HepG2 (cell line): ENCODE measurements at regions not wholly inside any gene's neighbourhood (a gene's known extent, or its start where the extent isn't known, plus 50 kb on each side); places are given as distances from the start of the nearest gene placed in this dataset.
A peak's percentile ranks its signal among the peaks of the same experiment; 100 is the strongest.

Source experiments
- ATAC-seq: fragments of 200-7000 bp; cut with Tn5 transposase; 3 replicates; pipeline ENCODE4 v1.9.1; 2020; ENCODE audit warnings: mild to moderate bottlenecking, moderate library complexity
- BruUV-seq: library from RNA; stranded (reverse); fragments of 400-500 nt; replicated peaks from 2 replicates; lab custom pipeline; 2021; lab: Mats Ljungman, UMichigan
- CTCF ChIA-PET: fragments of 300-600 bp; formaldehyde crosslinking; extraction: SDS; loops from one replicate; lab custom pipeline; 2021; ENCODE audit warnings: low total read pairs, inconsistent platforms, low intra/inter-chr PET ratio; lab: Yijun Ruan, JAX
- POLR2A ChIA-PET: fragments of 350-600 bp; sonication (Branson Sonifier 250); formaldehyde crosslinking; loops from one replicate; lab custom pipeline; 2020; ENCODE audit warnings: antibody characterized with exemption, inconsistent platforms; lab: Yijun Ruan, JAX
- DNase-seq: peaks from one replicate; pipeline ENCODE4 v3.0.0-alpha.2; 2015; ENCODE audit warnings: low spot score
- FAIRE-seq: peaks from 3 replicates; lab custom pipeline; 2011; peaks lifted over from hg19 to GRCh38; lab: Jason Lieb, UNC
- H2AFZ ChIP-seq: one replicate; pipeline ENCODE4 v1.6.1; 2011; ENCODE audit warnings: low read length, inconsistent platforms
- H3K27ac ChIP-seq: fragments of 300-600 bp; 3 replicates; pipeline ENCODE4 v1.8.0; 2011; ENCODE audit warnings: mixed run types, mild to moderate bottlenecking, mixed read lengths, low read length, inconsistent platforms; ENCODE audit not compliant: insufficient read depth; ENCODE audit errors: extremely low read length
- H3K27me3 ChIP-seq, 2 experiments: fragments of 200-600 bp in 1 of 2; 2 replicates in 1 of 2; 3 replicates in 1 of 2; pipeline versions ENCODE4 v1.6.0 to v1.8.0; 2011; ENCODE audit warnings: low read length in 2 of 2, mild to moderate bottlenecking in 2 of 2, moderate library complexity in 2 of 2, inconsistent platforms in 1 of 2; ENCODE audit not compliant: insufficient read depth in 2 of 2, control insufficient read depth in 1 of 2
- H3K36me3 ChIP-seq, 2 experiments: fragments of 200-600 bp in 1 of 2; replicated peaks in 1 of 2; 2 replicates in 1 of 2; 3 replicates in 1 of 2; pipeline versions ENCODE4 v1.5.1 to v1.8.0; 2011; ENCODE audit warnings: low read length in 2 of 2, inconsistent platforms in 1 of 2; ENCODE audit not compliant: insufficient read depth in 2 of 2, control insufficient read depth in 1 of 2
- H3K4me1 ChIP-seq: 2 replicates; pipeline ENCODE4 v1.5.1; 2012; ENCODE audit warnings: low read length, inconsistent platforms; ENCODE audit not compliant: insufficient read depth
- H3K4me2 ChIP-seq: 2 replicates; pipeline ENCODE4 v1.6.0; 2011; ENCODE audit warnings: low read depth, low read length, inconsistent platforms
- H3K4me3 ChIP-seq, 3 experiments: fragments of 200-600 bp in 1 of 3; sonication (generic), shearing (Covaris generic) in 1 of 3; replicated peaks in 1 of 3; 2 replicates each; pipeline ENCODE4 v1.5.1; 2011 to 2016; ENCODE audit warnings: low read length in 3 of 3, inconsistent platforms in 2 of 3, low read depth in 2 of 3, mild to moderate bottlenecking in 2 of 3, control low read depth in 1 of 3, mixed read lengths in 1 of 3; ENCODE audit not compliant: insufficient read depth in 1 of 3
- H3K79me2 ChIP-seq: one replicate; pipeline ENCODE4 v1.6.1; 2011; ENCODE audit warnings: low read length, inconsistent platforms; ENCODE audit not compliant: insufficient read depth
- H3K9ac ChIP-seq: 2 replicates; pipeline ENCODE4 v1.6.0; 2011; ENCODE audit warnings: mild to moderate bottlenecking, low read depth, low read length, inconsistent platforms; ENCODE audit not compliant: insufficient read depth
- H3K9me3 ChIP-seq: 2 replicates; pipeline ENCODE4 v1.5.1; 2012; ENCODE audit warnings: mild to moderate bottlenecking, low read length
- H4K20me1 ChIP-seq: 2 replicates; pipeline ENCODE4 v1.6.0; 2011; ENCODE audit warnings: inconsistent platforms, mild to moderate bottlenecking, low read length, moderate library complexity; ENCODE audit not compliant: insufficient read depth
- AGO1 ChIP-seq: fragments of 200-400 bp; formaldehyde crosslinking; IDR thresholded peaks from 2 replicates; pipeline ENCODE4 v1.6.1; 2017; ENCODE audit warnings: mild to moderate bottlenecking, low read depth, low read length, moderate library complexity; ENCODE audit not compliant: poor library complexity, severe bottlenecking
- HNRNPL ChIP-seq: fragments of 200-400 bp; formaldehyde crosslinking; IDR thresholded peaks from 2 replicates; pipeline ENCODE4 v1.6.1; 2017; ENCODE audit warnings: mild to moderate bottlenecking, low read depth, low read length
- HNRNPLL ChIP-seq: fragments of 200-400 bp; formaldehyde crosslinking; IDR thresholded peaks from 2 replicates; pipeline ENCODE4 v1.6.1; 2017; ENCODE audit warnings: mild to moderate bottlenecking, low read depth, low read length; ENCODE audit not compliant: poor library complexity, severe bottlenecking
- MED1 ChIP-seq: sonication (generic); formaldehyde crosslinking; IDR thresholded peaks from 2 replicates; pipeline ENCODE4 v1.4.0; 2020; ENCODE audit warnings: missing genetic modification reagents
- NRL ChIP-seq: sonication (generic); formaldehyde crosslinking; IDR thresholded peaks from 2 replicates; pipeline ENCODE4 v1.5.0; 2020; ENCODE audit warnings: missing genetic modification reagents, mild to moderate bottlenecking, moderate library complexity, borderline replicate concordance
- ZBTB38 ChIP-seq: sonication (generic); formaldehyde crosslinking; IDR thresholded peaks from 2 replicates; pipeline ENCODE4 v1.5.1; 2020; ENCODE audit warnings: mild to moderate bottlenecking, missing genetic modification reagents
- ZNF263 ChIP-seq: sonication (generic); formaldehyde crosslinking; IDR thresholded peaks from 2 replicates; pipeline ENCODE4 v1.4.0; 2020; ENCODE audit warnings: missing genetic modification reagents
- WGBS: methylation state at CpG from one replicate; pipeline ENCODE4 v1.1.6; 2017; ENCODE audit warnings: low lambda C conversion rate; 5-methylcytosine and 5-hydroxymethylcytosine counted together
- in situ Hi-C: cut with HindIII; loops from 2 replicates; pipeline ENCODE4 v1.10.0; 2017; ENCODE audit warnings: low pct_unique_long_range_greater_than_20kb; ENCODE audit not compliant: extremely low pct_ligation_motif_present
- intact Hi-C: fragments of 100-400 bp; cut with micrococcal nuclease; formaldehyde crosslinking; loops from one replicate; pipeline ENCODE4 v1.10.0; 2022; ENCODE audit not compliant: unreplicated experiment
- TF ChIP-seq, protein P1 (sequence below): sonication (generic); formaldehyde crosslinking; IDR thresholded peaks from 2 replicates; pipeline ENCODE4; 2020; ENCODE audit warnings: missing genetic modification reagents, mild to moderate bottlenecking, borderline replicate concordance

DNA sequence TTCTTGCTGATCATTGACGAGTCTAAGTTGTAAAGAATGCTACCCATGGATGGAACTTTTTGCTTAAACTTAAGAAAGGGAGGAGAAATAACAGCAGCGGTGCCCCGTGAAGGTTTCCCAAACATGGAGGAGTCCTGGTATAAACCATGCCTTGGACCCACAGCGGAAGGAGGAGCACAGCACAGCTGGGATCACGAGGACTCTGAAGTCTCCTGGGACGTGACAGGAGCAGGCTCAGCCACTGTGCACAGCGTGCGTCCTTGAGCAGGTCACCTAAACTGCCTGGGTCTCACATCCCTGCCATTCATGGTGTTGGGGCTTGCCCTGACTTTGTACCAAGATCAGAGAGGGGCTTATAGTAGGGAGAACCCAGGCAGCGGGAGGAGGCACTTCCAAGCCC is 56.1 kb upstream of the UNC93A start:
- no peaks in the 10 kb centered on the region for H3K9me3 ChIP-seq
- H4K20me1 ChIP-seq, result no peaks in the 10 kb centered on the region
- no TSS peak for BruUV-seq
- H3K36me3 ChIP-seq, result no peaks in the 10 kb centered on the region
- no peak for DNase-seq
- H3K79me2 ChIP-seq, result no peaks in the 10 kb centered on the region
- in situ Hi-C loops, result loop anchor here (5.0 kb wide), 1 partner anchor 37 kb away; no protein-coding TSS in a partner anchor
- intact Hi-C loops, result no loop called here
- ChIA-PET CTCF (no interaction called here), POLR2A (no interaction called here)
- H3K4me3 ChIP-seq, result no peak overlapping the region
- TF ChIP-seq, protein P1, sequence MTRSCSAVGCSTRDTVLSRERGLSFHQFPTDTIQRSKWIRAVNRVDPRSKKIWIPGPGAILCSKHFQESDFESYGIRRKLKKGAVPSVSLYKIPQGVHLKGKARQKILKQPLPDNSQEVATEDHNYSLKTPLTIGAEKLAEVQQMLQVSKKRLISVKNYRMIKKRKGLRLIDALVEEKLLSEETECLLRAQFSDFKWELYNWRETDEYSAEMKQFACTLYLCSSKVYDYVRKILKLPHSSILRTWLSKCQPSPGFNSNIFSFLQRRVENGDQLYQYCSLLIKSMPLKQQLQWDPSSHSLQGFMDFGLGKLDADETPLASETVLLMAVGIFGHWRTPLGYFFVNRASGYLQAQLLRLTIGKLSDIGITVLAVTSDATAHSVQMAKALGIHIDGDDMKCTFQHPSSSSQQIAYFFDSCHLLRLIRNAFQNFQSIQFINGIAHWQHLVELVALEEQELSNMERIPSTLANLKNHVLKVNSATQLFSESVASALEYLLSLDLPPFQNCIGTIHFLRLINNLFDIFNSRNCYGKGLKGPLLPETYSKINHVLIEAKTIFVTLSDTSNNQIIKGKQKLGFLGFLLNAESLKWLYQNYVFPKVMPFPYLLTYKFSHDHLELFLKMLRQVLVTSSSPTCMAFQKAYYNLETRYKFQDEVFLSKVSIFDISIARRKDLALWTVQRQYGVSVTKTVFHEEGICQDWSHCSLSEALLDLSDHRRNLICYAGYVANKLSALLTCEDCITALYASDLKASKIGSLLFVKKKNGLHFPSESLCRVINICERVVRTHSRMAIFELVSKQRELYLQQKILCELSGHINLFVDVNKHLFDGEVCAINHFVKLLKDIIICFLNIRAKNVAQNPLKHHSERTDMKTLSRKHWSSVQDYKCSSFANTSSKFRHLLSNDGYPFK, result no peak
- peak; percentile 67 for TF ChIP-seq ZNF263
- peaks cover 62% of the 10 kb centered on the region for H3K4me1 ChIP-seq
- H3K4me2 ChIP-seq, result no peak overlapping the region
- 90% methylated on average over 9 of the region's 9 CpGs for WGBS
- H3K27ac ChIP-seq, result no peak overlapping the region
- no peaks in the 10 kb centered on the region for H3K27me3 ChIP-seq
- FAIRE-seq, result no peak
- ATAC-seq, result no peak
- H3K9ac ChIP-seq, result no peak overlapping the region
- no peak overlapping the region for H2AFZ ChIP-seq

DNA sequence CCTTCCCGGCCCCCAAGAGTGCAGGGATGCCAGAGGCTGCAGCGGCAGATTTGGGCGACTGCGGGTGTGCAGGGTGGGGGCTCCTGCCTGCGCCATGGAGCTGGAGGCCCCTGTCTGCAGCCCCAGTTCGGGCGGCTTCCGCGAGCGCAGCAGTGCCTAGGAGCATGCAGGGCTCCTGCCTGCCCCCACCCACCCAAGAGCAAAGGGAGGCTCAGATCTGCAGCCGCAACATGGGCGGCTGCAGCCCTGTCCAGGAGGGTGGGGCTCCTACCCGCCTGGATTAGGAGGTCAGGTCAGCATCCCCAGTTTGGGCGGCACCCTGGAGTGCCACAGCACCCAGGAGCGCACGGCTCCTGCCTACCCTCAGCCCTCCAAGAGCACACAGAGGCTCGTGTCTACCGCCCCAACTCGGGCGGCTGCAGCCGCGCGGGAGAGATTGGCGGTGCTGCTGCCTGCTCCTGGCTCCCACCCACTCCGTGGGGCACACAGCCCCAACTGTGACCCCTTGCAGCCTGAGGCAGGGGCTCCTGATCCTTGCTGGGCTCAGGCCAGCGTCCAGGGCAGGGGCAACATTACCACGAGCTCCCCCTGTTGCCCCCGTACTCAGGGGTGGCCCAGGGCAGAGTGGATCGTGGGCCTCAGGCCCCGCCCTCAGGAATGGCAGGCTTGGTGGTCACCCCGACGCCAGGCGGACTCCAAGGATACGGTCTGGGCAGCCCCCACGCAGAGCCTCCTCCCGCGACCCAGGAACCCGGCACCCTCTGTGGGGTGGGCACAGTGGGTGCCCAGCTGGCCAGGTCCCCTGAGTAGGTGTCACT is 55.5 kb upstream of the UNC93A start:
- Histone ChIP-seq H3K4me1 (peaks cover 69% of the 10 kb centered on the region), H4K20me1 (no peaks in the 10 kb centered on the region), H3K9me3 (no peaks in the 10 kb centered on the region), H3K27ac (no peak overlapping the region), H3K4me2 (no peak overlapping the region), H3K79me2 (no peaks in the 10 kb centered on the region), H3K27me3 (no peaks in the 10 kb centered on the region), H2AFZ (no peak overlapping the region), H3K4me3 (no peak overlapping the region), H3K36me3 (no peaks in the 10 kb centered on the region), H3K9ac (no peak overlapping the region)
- TF ChIP-seq MED1 (CRISPR knock-in tag), result no peak
- TF ChIP-seq HNRNPL, result 0 out of 2 replicates have a peak, but pooled peaks have one; percentile 12
- TF ChIP-seq AGO1, result peak; percentile 37
- TF ChIP-seq NRL (CRISPR knock-in tag), result peak; percentile 30; the same call in 1 of the 2 replicates
- peak; percentile 10 for TF ChIP-seq HNRNPLL
- TF ChIP-seq ZBTB38 (CRISPR knock-in tag), result peak; percentile 14; the same call in 1 of the 2 replicates
- DNase-seq (no peak), ATAC-seq (no peak), FAIRE-seq (no peak)
- intact Hi-C loops, result no loop called here
- CTCF ChIA-PET, result no interaction called here
- BruUV-seq, result no TSS peak
- in situ Hi-C loops, result loop anchor here (5.0 kb wide), 1 partner anchor 37 kb away; no protein-coding TSS in a partner anchor
- POLR2A ChIA-PET, result no interaction called here
- 100% methylated on average over 5 of the region's 38 CpGs for whole genome bisulfite sequencing
